Upper lobe of left lung (tissue), 6 donors: ENCODE measurements at regions not wholly inside any gene's neighbourhood (a gene's known extent, or its start where the extent isn't known, plus 50 kb on each side); places are given as distances from the start of the nearest gene placed in this dataset.

Source experiments
- ATAC-seq, 2 donors: fragments of 200-7000 bp; cut with Tn5 transposase; one replicate each; pipeline ENCODE4 v1.9.1; 2022; ENCODE audit warnings: mild to moderate bottlenecking in 2 of 2, moderate library complexity in 2 of 2; ENCODE audit not compliant: low FRiP score in 2 of 2
- DNase-seq, 2 donors: peaks; one replicate each; pipeline ENCODE4 v3.0.0-alpha.2; 2019 to 2020
- H3K27ac ChIP-seq, 4 donors: fragments of 200-600 bp; sonication (generic); one replicate each; pipeline ENCODE4 v1.5.1; 2016 to 2019
- H3K27me3 ChIP-seq, 4 donors: fragments of 200-600 bp; sonication (generic); one replicate each; pipeline ENCODE4 v1.5.1; 2017 to 2019
- H3K36me3 ChIP-seq, 4 donors: fragments of 200-600 bp; sonication (generic); one replicate each; pipeline ENCODE4 v1.5.1; 2016 to 2019
- H3K4me1 ChIP-seq, 4 donors: fragments of 200-600 bp; sonication (generic); one replicate each; pipeline ENCODE4 v1.5.1; 2018 to 2019
- H3K4me3 ChIP-seq, 4 donors: fragments of 200-600 bp; sonication (generic); one replicate each; pipeline ENCODE4 v1.5.1; 2017 to 2019; ENCODE audit warnings: mild to moderate bottlenecking in 2 of 4, moderate library complexity in 1 of 4
- H3K9me3 ChIP-seq, 4 donors: fragments of 200-600 bp; sonication (generic); one replicate each; pipeline ENCODE4 v1.5.1; 2018 to 2019
- EP300 ChIP-seq, 4 donors: sonication (generic); formaldehyde crosslinking; IDR thresholded peaks; one replicate each; pipeline ENCODE4 v1.5.1; 2017; ENCODE audit warnings: antibody characterized with exemption in 4 of 4, control low read depth in 2 of 4
- POLR2A ChIP-seq, 4 donors: fragments of 450-650 bp; IDR thresholded peaks; one replicate each; pipeline ENCODE4 v1.5.1; 2016 to 2017; ENCODE audit warnings: antibody characterized with exemption in 4 of 4, mild to moderate bottlenecking in 2 of 4
- POLR2AphosphoS5 ChIP-seq, 2 donors: sonication (generic); formaldehyde crosslinking; IDR thresholded peaks; one replicate each; pipeline ENCODE4 v1.5.1; 2017; ENCODE audit warnings: antibody characterized with exemption in 2 of 2
- WGBS, 2 donors: methylation state at CpG; one replicate each; pipeline ENCODE4 v1.1.5; 2017 to 2018; 5-methylcytosine and 5-hydroxymethylcytosine counted together
- TF ChIP-seq, protein P1 (sequence below), 6 experiments: fragments of 450-650 bp in 4 of 6; fragments of 200-600 bp in 2 of 6; sonication (generic) in 2 of 6; IDR thresholded peaks; one replicate each; pipeline ENCODE4 v1.5.1; 2016 to 2019; ENCODE audit warnings: antibody characterized with exemption in 6 of 6
- donor health status: DM: no; HTN: no; CAD: no; lungs with moderate emphysema.
- donor health status: DM: no; HTN: yes; CAD: no; lungs with severe emphysema.

DNA sequence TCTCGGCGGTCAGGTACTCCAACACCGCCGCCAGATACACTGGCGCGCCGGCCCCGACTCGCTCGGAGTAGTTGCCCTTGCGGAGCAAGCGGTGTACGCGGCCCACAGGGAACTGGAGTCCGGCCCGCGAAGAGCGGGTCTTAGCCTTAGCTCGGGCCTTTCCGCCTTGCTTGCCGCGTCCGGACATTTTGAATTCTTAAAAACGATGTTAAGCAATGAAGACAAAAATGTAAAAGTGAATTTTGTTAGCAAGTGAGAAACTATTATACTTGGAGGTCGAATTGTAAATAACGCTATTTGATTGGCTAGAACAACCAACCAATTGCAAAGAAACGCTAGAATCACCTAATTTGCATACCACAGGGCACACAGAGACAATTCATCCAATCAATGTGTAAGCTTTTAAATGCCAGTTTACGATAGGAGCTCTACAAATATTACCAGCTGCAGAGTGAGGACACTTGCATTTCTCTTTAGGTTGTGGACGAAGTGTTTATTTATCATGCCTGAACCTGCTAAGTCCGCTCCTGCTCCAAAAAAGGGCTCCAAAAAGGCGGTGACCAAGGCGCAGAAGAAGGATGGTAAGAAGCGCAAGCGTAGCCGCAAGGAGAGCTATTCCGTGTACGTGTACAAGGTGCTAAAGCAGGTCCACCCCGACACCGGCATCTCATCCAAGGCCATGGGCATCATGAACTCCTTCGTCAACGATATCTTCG lies 112.0 kb downstream of the HFE start:
- 1 to 4% methylated on average over 22 to 42 of the region's 42 CpGs for WGBS, 2 donors
- Histone ChIP-seq H3K27ac (peak overlapping the region; percentile 94 to 96 (median 96)), H3K36me3 (no peaks in the 10 kb centered on the region), H3K27me3 (no peaks in the 10 kb centered on the region), H3K9me3 (peaks cover 0 to 4% (median 0%) of the 10 kb centered on the region in 4 donors), H3K4me1 (peaks cover 6 to 39% (median 26%) of the 10 kb centered on the region in 4 donors), H3K4me3 (peak overlapping the region; percentile 19 to 57 (median 54))
- TF ChIP-seq, protein P1, sequence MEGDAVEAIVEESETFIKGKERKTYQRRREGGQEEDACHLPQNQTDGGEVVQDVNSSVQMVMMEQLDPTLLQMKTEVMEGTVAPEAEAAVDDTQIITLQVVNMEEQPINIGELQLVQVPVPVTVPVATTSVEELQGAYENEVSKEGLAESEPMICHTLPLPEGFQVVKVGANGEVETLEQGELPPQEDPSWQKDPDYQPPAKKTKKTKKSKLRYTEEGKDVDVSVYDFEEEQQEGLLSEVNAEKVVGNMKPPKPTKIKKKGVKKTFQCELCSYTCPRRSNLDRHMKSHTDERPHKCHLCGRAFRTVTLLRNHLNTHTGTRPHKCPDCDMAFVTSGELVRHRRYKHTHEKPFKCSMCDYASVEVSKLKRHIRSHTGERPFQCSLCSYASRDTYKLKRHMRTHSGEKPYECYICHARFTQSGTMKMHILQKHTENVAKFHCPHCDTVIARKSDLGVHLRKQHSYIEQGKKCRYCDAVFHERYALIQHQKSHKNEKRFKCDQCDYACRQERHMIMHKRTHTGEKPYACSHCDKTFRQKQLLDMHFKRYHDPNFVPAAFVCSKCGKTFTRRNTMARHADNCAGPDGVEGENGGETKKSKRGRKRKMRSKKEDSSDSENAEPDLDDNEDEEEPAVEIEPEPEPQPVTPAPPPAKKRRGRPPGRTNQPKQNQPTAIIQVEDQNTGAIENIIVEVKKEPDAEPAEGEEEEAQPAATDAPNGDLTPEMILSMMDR (IDR thresholded peaks at IDR 0.05): peak in 1 of 6 experiments; percentile 4
- TF ChIP-seq POLR2A (IDR thresholded peaks at IDR 0.05) (peak in 2 of 4 donors; percentile 86 to 92), EP300 (IDR thresholded peaks at IDR 0.05) (peak in 1 of 4 donors; percentile 51), POLR2AphosphoS5 (IDR thresholded peaks at IDR 0.05) (peak; percentile 66 to 78)
- ATAC-seq (peak; percentile 88 to 91), DNase-seq (peak; percentile 65 to 93)

DNA sequence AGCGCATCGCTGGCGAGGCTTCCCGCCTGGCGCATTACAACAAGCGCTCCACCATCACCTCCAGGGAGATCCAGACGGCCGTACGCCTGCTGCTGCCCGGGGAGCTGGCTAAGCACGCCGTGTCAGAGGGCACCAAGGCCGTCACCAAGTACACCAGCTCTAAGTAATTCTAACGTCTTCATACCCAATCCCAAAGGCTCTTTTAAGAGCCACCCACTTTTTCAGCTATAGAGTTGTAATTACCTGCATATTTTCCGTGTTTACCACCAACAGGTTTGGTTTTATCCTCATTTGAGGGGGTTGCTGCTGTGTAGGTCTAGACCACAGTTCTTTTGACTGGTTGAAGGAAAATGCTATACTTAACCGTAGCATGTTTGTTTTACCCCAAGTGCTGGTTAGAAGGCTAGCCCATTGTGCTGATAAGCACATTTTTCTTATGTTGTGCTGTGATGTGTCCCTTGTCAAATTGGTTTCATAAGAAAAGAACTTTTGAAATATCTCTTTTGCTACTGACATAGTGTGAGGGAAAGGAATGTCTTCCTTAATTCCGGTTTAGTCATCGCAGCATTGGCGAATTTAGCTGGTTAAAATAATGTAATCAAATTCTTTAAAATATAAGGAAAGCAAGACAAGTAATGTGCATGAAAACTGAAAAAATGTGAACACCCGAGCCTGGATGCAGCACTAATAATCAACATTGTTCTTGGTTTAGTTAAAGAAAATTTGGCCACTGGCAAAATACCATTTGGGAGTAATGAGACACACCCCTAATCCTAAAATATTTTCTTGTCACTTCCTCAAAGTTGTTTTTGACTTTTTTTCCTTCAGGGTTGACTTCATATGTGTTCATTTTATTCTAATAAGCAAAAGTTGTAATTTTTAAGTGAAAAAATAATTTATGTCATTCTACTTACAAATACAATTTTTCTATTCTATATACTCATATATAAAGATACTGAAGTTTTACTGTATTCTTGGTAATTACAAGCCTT lies 112.8 kb downstream of the HFE start:
- Histone ChIP-seq H3K9me3 (peaks cover 0 to 4% (median 0%) of the 10 kb centered on the region in 4 donors), H3K4me1 (peaks cover 6 to 33% (median 21%) of the 10 kb centered on the region in 4 donors), H3K36me3 (no peaks in the 10 kb centered on the region), H3K27me3 (no peaks in the 10 kb centered on the region), H3K27ac (peak overlapping the region; percentile 94 to 96 (median 96)), H3K4me3 (peak overlapping the region; percentile 17 to 57 (median 54))
- WGBS, 2 donors: 5 to 9% methylated on average over 13 to 20 of the region's 20 CpGs
- peak in 1 of 2 donors; percentile 80 for DNase-seq
- ATAC-seq: no peak
- no peak for TF ChIP-seq POLR2AphosphoS5 (IDR thresholded peaks at IDR 0.05)
- TF ChIP-seq, protein P1 (IDR thresholded peaks at IDR 0.05): no peak
- no peak for TF ChIP-seq POLR2A (IDR thresholded peaks at IDR 0.05)
- no peak for TF ChIP-seq EP300 (IDR thresholded peaks at IDR 0.05)

DNA sequence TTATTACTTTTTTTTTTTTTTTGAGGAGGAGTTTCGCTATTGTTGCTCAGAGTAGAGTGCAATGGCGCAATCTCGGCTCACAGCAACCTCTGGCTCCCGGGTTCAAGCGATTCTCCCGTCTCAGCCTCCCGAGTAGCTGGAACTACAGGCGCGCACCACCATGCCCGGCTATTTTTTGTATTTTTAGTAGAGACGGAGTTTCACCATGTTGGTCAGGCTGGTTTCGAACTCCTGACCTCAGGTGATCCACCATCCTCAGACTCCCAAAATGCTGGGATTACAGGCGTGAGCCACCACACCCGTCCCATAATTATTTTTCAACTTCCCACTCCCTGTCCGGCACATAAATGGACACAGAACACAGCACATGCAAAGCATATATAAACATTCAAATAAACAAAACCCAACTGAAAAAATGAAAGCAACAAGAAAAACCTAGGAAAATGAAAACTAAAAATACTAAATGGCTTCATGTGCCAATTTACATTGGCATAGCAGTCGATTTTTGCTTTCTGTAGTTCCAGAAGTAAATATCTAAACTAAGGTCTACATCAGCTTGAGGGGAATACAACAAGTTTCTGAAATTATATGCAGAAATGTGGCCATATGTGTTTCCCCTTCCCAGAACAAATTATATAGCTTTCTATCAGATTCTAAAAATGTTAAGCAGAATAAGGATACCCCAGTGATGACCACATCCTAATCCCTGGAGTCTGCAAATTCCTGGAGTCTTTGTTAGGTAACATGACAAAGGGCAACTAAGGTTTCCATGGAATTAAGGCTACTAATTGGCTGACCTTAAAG lies 113.9 kb downstream of the HFE start:
- no peak overlapping the region for H3K27ac ChIP-seq
- peaks cover 0 to 4% (median 0%) of the 10 kb centered on the region in 4 donors for H3K9me3 ChIP-seq
- no peak overlapping the region for H3K4me3 ChIP-seq
- no peaks in the 10 kb centered on the region for H3K27me3 ChIP-seq
- TF ChIP-seq POLR2AphosphoS5 (IDR thresholded peaks at IDR 0.05) (no peak), EP300 (IDR thresholded peaks at IDR 0.05) (no peak), POLR2A (IDR thresholded peaks at IDR 0.05) (no peak)
- TF ChIP-seq, protein P1 (IDR thresholded peaks at IDR 0.05): no peak
- H3K36me3 ChIP-seq: no peaks in the 10 kb centered on the region
- no peak for ATAC-seq
- peaks cover 3 to 35% (median 15%) of the 10 kb centered on the region in 4 donors for H3K4me1 ChIP-seq
- 95% methylated on average over 16 of the region's 16 CpGs for WGBS, 2 donors
- no peak for DNase-seq

DNA sequence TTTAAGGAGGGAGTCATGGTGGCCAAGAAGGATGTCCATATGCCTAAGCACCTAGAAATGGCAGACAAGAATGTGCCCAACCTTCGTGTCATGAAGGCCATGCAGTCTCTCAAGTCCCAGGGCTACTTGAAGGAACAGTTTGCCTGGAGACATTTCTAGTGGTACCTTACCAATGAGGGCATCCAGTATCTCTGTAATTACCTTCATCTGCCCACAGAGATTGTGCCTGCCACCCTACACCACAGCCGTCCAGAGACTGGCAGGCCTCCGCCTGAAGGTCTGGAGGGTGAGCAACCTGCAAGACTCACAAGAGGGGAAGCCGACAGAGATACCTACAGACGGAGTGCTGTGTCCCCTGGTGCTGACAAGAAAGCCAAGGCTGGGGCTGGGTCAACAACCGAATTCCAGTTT lies 115.0 kb downstream of the HFE start:
- no peaks in the 10 kb centered on the region for H3K36me3 ChIP-seq
- H3K9me3 ChIP-seq: peaks cover 0 to 4% (median 0%) of the 10 kb centered on the region in 4 donors
- no peak for DNase-seq
- no peak overlapping the region for H3K27ac ChIP-seq
- H3K27me3 ChIP-seq: no peaks in the 10 kb centered on the region
- WGBS, 2 donors: 78 to 95% methylated on average over 4 to 6 of the region's 6 CpGs
- H3K4me1 ChIP-seq: peaks cover 7 to 30% (median 10%) of the 10 kb centered on the region in 4 donors
- no peak for ATAC-seq
- no peak for TF ChIP-seq POLR2AphosphoS5 (IDR thresholded peaks at IDR 0.05)
- no peak for TF ChIP-seq EP300 (IDR thresholded peaks at IDR 0.05)
- TF ChIP-seq, protein P1 (IDR thresholded peaks at IDR 0.05): no peak
- no peak for TF ChIP-seq POLR2A (IDR thresholded peaks at IDR 0.05)
- H3K4me3 ChIP-seq: no peak overlapping the region
